Omental fat pad (tissue), 3 donors: ENCODE measurements at regions not wholly inside any gene's neighbourhood (a gene's known extent, or its start where the extent isn't known, plus 50 kb on each side); places are given as distances from the start of the nearest gene placed in this dataset.
"Not testable (repeated sequence)": the region's sequence is repeated elsewhere in the genome, so short reads cannot be mapped to it uniquely, and the experiment has no call there.

Source experiments
- ATAC-seq: fragments of 150-250 bp; one replicate; pipeline ENCODE4 v1.9.1; 2016; ENCODE audit warnings: mild to moderate bottlenecking, moderate library complexity; ENCODE audit not compliant: low FRiP score
- DNase-seq: peaks from one replicate; pipeline ENCODE4 v3.0.0-alpha.2; 2019; ENCODE audit warnings: low spot score
- CTCF ChIP-seq, 3 donors: fragments of 450-650 bp; IDR thresholded peaks; one replicate each; pipeline ENCODE4 v1.5.1; 2016 to 2017; ENCODE audit warnings: antibody characterized with exemption in 3 of 3, mild to moderate bottlenecking in 3 of 3, moderate library complexity in 2 of 3

- TF ChIP-seq CTCF (IDR thresholded peaks at IDR 0.05), result no peak
- DNase-seq (no peak), ATAC-seq (no peak)
Observed at GRCh38 chr2:182597570-182598295, 118.3 kb upstream of the DNAJC10 start.

- no peak for TF ChIP-seq CTCF (IDR thresholded peaks at IDR 0.05)
- DNase-seq (no peak), ATAC-seq (no peak)
Observed at GRCh38 chr2:182598626-182599025, 117.4 kb upstream of the DNAJC10 start.

GRCh38 chr2:182605166-182605565, 110.9 kb upstream of the DNAJC10 start:
- no peak for DNase-seq
- ATAC-seq, result no peak
- TF ChIP-seq CTCF (IDR thresholded peaks at IDR 0.05), result no peak

- no peak for DNase-seq
- TF ChIP-seq CTCF (IDR thresholded peaks at IDR 0.05), result no peak
- no peak for ATAC-seq
Observed at GRCh38 chr2:182606728-182607681, 109.1 kb upstream of the DNAJC10 start.

- no peak for ATAC-seq
- no peak for DNase-seq
- no peak for TF ChIP-seq CTCF (IDR thresholded peaks at IDR 0.05)
Observed at GRCh38 chr2:182608181-182608845, 107.7 kb upstream of the DNAJC10 start.

- ATAC-seq, DNase-seq: not testable (repeated sequence)
Observed at GRCh38 chr2:182609005-182609404, 107.1 kb upstream of the DNAJC10 start.

GRCh38 chr2:182610231-182610630, 105.8 kb upstream of the DNAJC10 start:
- no peak for TF ChIP-seq CTCF (IDR thresholded peaks at IDR 0.05)
- no peak for ATAC-seq
- DNase-seq, result no peak
